ENCODE measurements at regions not wholly inside any gene's neighbourhood (a gene's known extent, or its start where the extent isn't known, plus 50 kb on each side); places are given as distances from the start of the nearest gene placed in this dataset.
"Not testable (repeated sequence)": the region's sequence is repeated elsewhere in the genome, so short reads cannot be mapped to it uniquely, and the experiment has no call there.

- no peak for TF ChIP-seq CTCF (IDR thresholded peaks at IDR 0.05; ENCODE audit: low read depth, low read length)
- DNase-seq (ENCODE audit: extremely low read depth, low read depth) = no peak
These were observed 397.7 kb downstream of the RWDD3 start for GRCh38 chr1:95631695-95632094.

- no peak for DNase-seq (ENCODE audit: extremely low read depth, low read depth)
- TF ChIP-seq CTCF (IDR thresholded peaks at IDR 0.05; ENCODE audit: low read depth, low read length) = no peak
These were observed 401.8 kb downstream of the RWDD3 start for GRCh38 chr1:95635811-95636210.

GRCh38 chr1:95636897-95637296 is 402.9 kb downstream of the RWDD3 start:
- no peak for DNase-seq (ENCODE audit: extremely low read depth, low read depth)
- no peak for TF ChIP-seq CTCF (IDR thresholded peaks at IDR 0.05; ENCODE audit: low read depth, low read length)

GRCh38 chr1:95640746-95641145 is 406.7 kb downstream of the RWDD3 start:
- DNase-seq (ENCODE audit: extremely low read depth, low read depth) = no peak

GRCh38 chr1:95641386-95641785 is 407.4 kb downstream of the RWDD3 start:
- no peak for DNase-seq (ENCODE audit: extremely low read depth, low read depth)
- no peak for TF ChIP-seq CTCF (IDR thresholded peaks at IDR 0.05; ENCODE audit: low read depth, low read length)

More at GRCh38 chr1:95640746-95641145, 406.7 kb downstream of the RWDD3 start:
- TF ChIP-seq CTCF (IDR thresholded peaks at IDR 0.05; ENCODE audit: low read depth, low read length) = no peak

GRCh38 chr1:95642035-95642434 is 408.0 kb downstream of the RWDD3 start:
- DNase-seq (ENCODE audit: extremely low read depth, low read depth) = no peak
- no peak for TF ChIP-seq CTCF (IDR thresholded peaks at IDR 0.05; ENCODE audit: low read depth, low read length)

GRCh38 chr1:95643071-95643470 is 409.1 kb downstream of the RWDD3 start:
- DNase-seq (ENCODE audit: extremely low read depth, low read depth) = no peak
- no peak for TF ChIP-seq CTCF (IDR thresholded peaks at IDR 0.05; ENCODE audit: low read depth, low read length)

- DNase-seq (ENCODE audit: extremely low read depth, low read depth) = not testable (repeated sequence)
These were observed 411.1 kb downstream of the RWDD3 start for GRCh38 chr1:95645126-95645525.

Measured in AG09319 (cell line).